NB4 (cell line): ENCODE measurements at regions not wholly inside any gene's neighbourhood (a gene's known extent, or its start where the extent isn't known, plus 50 kb on each side); places are given as distances from the start of the nearest gene placed in this dataset.

Experiments
- MYC ChIP-seq: IDR thresholded peaks from 2 replicates; pipeline ENCODE4 v1.6.1; 2011; ENCODE audit warnings: low read depth, low read length
- POLR2A ChIP-seq: IDR thresholded peaks from 2 replicates; pipeline ENCODE4 v1.6.1; 2011; ENCODE audit warnings: mild to moderate bottlenecking; ENCODE audit not compliant: insufficient read length; ENCODE audit errors: extremely low read depth
- TF ChIP-seq, protein P1 (sequence below): IDR thresholded peaks from one replicate; pipeline ENCODE4 v1.5.1; 2012; ENCODE audit warnings: low read depth, low read length
- TF ChIP-seq, protein P2 (sequence below): IDR thresholded peaks from 2 replicates; pipeline ENCODE4 v1.6.1; 2011; ENCODE audit warnings: low read depth, low read length

DNA sequence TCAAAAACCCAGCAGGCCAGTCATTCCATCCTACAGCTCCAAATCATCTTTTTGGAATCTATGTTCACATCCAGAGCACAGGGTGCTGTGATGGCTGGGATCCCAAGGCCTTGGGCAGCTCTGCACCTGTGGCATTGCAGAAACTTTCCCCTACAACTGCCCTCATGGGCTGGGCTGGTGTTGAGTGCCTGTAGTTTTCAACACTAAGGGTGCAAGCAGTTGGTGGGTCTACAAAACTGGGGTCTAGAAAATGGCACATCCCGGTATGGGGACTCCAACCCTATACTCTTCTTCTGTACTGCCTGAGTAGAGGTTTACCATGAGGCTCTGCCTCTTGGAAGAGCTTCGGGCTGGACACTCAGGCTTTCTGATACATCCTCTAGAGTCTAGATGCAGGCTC, 95.2 kb upstream of the TEKT4 start:
- TF ChIP-seq, protein P1, sequence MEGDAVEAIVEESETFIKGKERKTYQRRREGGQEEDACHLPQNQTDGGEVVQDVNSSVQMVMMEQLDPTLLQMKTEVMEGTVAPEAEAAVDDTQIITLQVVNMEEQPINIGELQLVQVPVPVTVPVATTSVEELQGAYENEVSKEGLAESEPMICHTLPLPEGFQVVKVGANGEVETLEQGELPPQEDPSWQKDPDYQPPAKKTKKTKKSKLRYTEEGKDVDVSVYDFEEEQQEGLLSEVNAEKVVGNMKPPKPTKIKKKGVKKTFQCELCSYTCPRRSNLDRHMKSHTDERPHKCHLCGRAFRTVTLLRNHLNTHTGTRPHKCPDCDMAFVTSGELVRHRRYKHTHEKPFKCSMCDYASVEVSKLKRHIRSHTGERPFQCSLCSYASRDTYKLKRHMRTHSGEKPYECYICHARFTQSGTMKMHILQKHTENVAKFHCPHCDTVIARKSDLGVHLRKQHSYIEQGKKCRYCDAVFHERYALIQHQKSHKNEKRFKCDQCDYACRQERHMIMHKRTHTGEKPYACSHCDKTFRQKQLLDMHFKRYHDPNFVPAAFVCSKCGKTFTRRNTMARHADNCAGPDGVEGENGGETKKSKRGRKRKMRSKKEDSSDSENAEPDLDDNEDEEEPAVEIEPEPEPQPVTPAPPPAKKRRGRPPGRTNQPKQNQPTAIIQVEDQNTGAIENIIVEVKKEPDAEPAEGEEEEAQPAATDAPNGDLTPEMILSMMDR, result no peak
- no peak for TF ChIP-seq POLR2A
- TF ChIP-seq, protein P2, sequence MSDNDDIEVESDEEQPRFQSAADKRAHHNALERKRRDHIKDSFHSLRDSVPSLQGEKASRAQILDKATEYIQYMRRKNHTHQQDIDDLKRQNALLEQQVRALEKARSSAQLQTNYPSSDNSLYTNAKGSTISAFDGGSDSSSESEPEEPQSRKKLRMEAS, result no peak
- TF ChIP-seq MYC, result no peak
